ENCODE measurements at regions not wholly inside any gene's neighbourhood (a gene's known extent, or its start where the extent isn't known, plus 50 kb on each side); places are given as distances from the start of the nearest gene placed in this dataset.

GRCh38 chr7:155375337-155376277, 77.9 kb downstream of the INSIG1 start:
- Histone ChIP-seq H4K20me1 (ENCODE audit: control insufficient read depth, extremely low read depth, insufficient read depth, low read length) (no peaks in the 10 kb centered on the region), H3K27me3 (ENCODE audit: control insufficient read depth, insufficient read depth, low read length) (peaks cover 84% of the 10 kb centered on the region), H3K4me1 (ENCODE audit: control insufficient read depth, extremely low read depth, insufficient read depth, low read length) (no peaks in the 10 kb centered on the region), H3K27ac (ENCODE audit: insufficient read depth, low read length) (no peak overlapping the region), H3K36me3 (ENCODE audit: control insufficient read depth, insufficient read depth, low read length) (no peaks in the 10 kb centered on the region), H3K4me2 (ENCODE audit: extremely low read depth, insufficient read depth, low read length) (no peak overlapping the region), H3K9ac (ENCODE audit: insufficient read depth, low read length) (no peak overlapping the region), H2AFZ (ENCODE audit: low read length) (no peak overlapping the region), H3K4me3 (replicated peaks in 1 of 4; ENCODE audit: control extremely low read depth in 1 of 4, insufficient read depth in 1 of 4, low read depth in 3 of 4, low read length in 4 of 4) (no peak overlapping the region), H3K9me3 (ENCODE audit: control insufficient read depth, insufficient read depth, low read depth, low read length) (no peaks in the 10 kb centered on the region), H3K79me2 (ENCODE audit: control insufficient read depth, insufficient read depth, low read length) (no peaks in the 10 kb centered on the region)
- no peak for TF ChIP-seq CTCF (conservative IDR thresholded peaks at IDR 0.05 in 1 of 2, IDR thresholded peaks at IDR 0.05 in 1 of 2; ENCODE audit: low read depth in 1 of 2, low read length in 2 of 2)
- no peak for TF ChIP-seq EZH2 (IDR thresholded peaks at IDR 0.05; ENCODE audit: low read length, missing control alignments)
- no peak for DNase-seq (ENCODE audit: low read depth in 2 of 2)

GRCh38 chr7:155377071-155377837, 79.6 kb downstream of the INSIG1 start:
- DNase-seq (ENCODE audit: low read depth in 2 of 2), result no peak
- TF ChIP-seq EZH2 (IDR thresholded peaks at IDR 0.05; ENCODE audit: low read length, missing control alignments) (no peak), CTCF (conservative IDR thresholded peaks at IDR 0.05 in 1 of 2, IDR thresholded peaks at IDR 0.05 in 1 of 2; ENCODE audit: low read depth in 1 of 2, low read length in 2 of 2) (no peak)
- H3K27ac ChIP-seq (ENCODE audit: insufficient read depth, low read length), result no peak overlapping the region
- H3K9ac ChIP-seq (ENCODE audit: insufficient read depth, low read length), result no peak overlapping the region
- H4K20me1 ChIP-seq (ENCODE audit: control insufficient read depth, extremely low read depth, insufficient read depth, low read length), result no peaks in the 10 kb centered on the region
- no peak overlapping the region for H3K4me2 ChIP-seq (ENCODE audit: extremely low read depth, insufficient read depth, low read length)
- H3K4me1 ChIP-seq (ENCODE audit: control insufficient read depth, extremely low read depth, insufficient read depth, low read length), result no peaks in the 10 kb centered on the region
- no peaks in the 10 kb centered on the region for H3K79me2 ChIP-seq (ENCODE audit: control insufficient read depth, insufficient read depth, low read length)
- no peaks in the 10 kb centered on the region for H3K36me3 ChIP-seq (ENCODE audit: control insufficient read depth, insufficient read depth, low read length)
- no peaks in the 10 kb centered on the region for H3K9me3 ChIP-seq (ENCODE audit: control insufficient read depth, insufficient read depth, low read depth, low read length)
- peak overlapping the region in 1 of 4 experiments; percentile 25 for H3K4me3 ChIP-seq (replicated peaks in 1 of 4; ENCODE audit: control extremely low read depth in 1 of 4, insufficient read depth in 1 of 4, low read depth in 3 of 4, low read length in 4 of 4)
- no peak overlapping the region for H2AFZ ChIP-seq (ENCODE audit: low read length)
- peaks cover 86% of the 10 kb centered on the region for H3K27me3 ChIP-seq (ENCODE audit: control insufficient read depth, insufficient read depth, low read length)

Data from fibroblast of lung (primary cell).